ENCODE measurements at regions not wholly inside any gene's neighbourhood (a gene's known extent, or its start where the extent isn't known, plus 50 kb on each side); places are given as distances from the start of the nearest gene placed in this dataset.

- no peak for TF ChIP-seq CTCF (IDR thresholded peaks at IDR 0.05; ENCODE audit: low read depth, low read length)
- no peak overlapping the region for H3K4me3 ChIP-seq (ENCODE audit: low read depth, low read length)
These were observed 184.8 kb downstream of the LNPK start for GRCh38 chr2:175817221-175817620.

GRCh38 chr2:175815537-175815936 is 186.5 kb downstream of the LNPK start:
- TF ChIP-seq CTCF (IDR thresholded peaks at IDR 0.05; ENCODE audit: low read depth, low read length): no peak
- no peak overlapping the region for H3K4me3 ChIP-seq (ENCODE audit: low read depth, low read length)

GRCh38 chr2:175811971-175812370 is 190.1 kb downstream of the LNPK start:
- TF ChIP-seq CTCF (IDR thresholded peaks at IDR 0.05; ENCODE audit: low read depth, low read length): no peak
- no peak overlapping the region for H3K4me3 ChIP-seq (ENCODE audit: low read depth, low read length)

- TF ChIP-seq CTCF (IDR thresholded peaks at IDR 0.05; ENCODE audit: low read depth, low read length): no peak
- no peak overlapping the region for H3K4me3 ChIP-seq (ENCODE audit: low read depth, low read length)
These were observed 193.2 kb downstream of the LNPK start for GRCh38 chr2:175808858-175809257.

GRCh38 chr2:175808078-175808477 is 194.0 kb downstream of the LNPK start:
- no peak overlapping the region for H3K4me3 ChIP-seq (ENCODE audit: low read depth, low read length)
- TF ChIP-seq CTCF (IDR thresholded peaks at IDR 0.05; ENCODE audit: low read depth, low read length): no peak

- H3K4me3 ChIP-seq (ENCODE audit: low read depth, low read length): no peak overlapping the region
- TF ChIP-seq CTCF (IDR thresholded peaks at IDR 0.05; ENCODE audit: low read depth, low read length): no peak
These were observed 194.8 kb downstream of the LNPK start for GRCh38 chr2:175807031-175807873.

- H3K4me3 ChIP-seq (ENCODE audit: low read depth, low read length): no peak overlapping the region
- TF ChIP-seq CTCF (IDR thresholded peaks at IDR 0.05; ENCODE audit: low read depth, low read length): no peak
These were observed 195.5 kb downstream of the LNPK start for GRCh38 chr2:175806570-175806969.
